HG02943 (cell line): ENCODE measurements at regions not wholly inside any gene's neighbourhood (a gene's known extent, or its start where the extent isn't known, plus 50 kb on each side); places are given as distances from the start of the nearest gene placed in this dataset.

Source experiments
- ATAC-seq: cut with Tn5 transposase; IDR thresholded peaks from one replicate; pipeline ENCODE4 v1.9.1; 2021; ENCODE audit warnings: mild to moderate bottlenecking, low read depth, moderate library complexity; ENCODE audit not compliant: unreplicated experiment

DNA sequence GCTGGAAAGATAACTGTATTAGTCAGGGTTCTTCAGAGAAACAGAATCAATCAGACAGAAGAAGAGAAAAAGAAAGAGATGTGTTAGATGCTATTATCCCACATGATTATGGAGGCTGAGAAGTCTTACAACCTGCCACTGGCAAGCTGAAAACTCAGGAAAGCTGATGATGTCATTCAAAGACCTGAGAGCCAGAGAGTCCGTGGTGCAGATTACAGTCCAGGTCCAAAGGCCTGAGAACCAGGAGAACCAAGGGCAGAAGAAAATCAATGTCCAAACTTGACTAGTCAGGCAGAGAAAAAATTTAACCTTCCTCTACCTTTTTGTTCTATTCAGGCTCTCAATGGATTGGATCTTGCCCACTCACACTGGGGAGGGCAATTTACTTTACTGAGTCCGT is 172.5 kb downstream of the QDPR start:
- ATAC-seq: no peak

DNA sequence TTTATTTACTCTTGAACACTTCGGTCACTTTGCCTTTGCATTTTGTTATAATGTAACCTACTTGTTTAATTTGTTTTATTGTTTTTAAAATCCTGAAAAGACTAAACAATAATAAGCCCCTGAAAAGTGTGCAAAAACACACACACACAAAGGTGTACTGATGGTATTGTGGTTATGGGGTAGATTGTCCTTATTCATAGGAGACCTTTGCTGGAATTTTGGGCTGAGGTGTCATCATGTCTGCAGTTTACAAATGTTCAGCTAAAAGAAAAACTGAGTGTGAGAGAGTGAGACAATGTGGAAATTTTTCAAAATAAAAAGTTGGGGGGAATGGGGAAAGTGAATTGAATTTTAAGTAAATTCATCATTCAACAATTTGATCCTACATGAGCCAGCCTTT is 174.9 kb downstream of the QDPR start:
- ATAC-seq: no peak

DNA sequence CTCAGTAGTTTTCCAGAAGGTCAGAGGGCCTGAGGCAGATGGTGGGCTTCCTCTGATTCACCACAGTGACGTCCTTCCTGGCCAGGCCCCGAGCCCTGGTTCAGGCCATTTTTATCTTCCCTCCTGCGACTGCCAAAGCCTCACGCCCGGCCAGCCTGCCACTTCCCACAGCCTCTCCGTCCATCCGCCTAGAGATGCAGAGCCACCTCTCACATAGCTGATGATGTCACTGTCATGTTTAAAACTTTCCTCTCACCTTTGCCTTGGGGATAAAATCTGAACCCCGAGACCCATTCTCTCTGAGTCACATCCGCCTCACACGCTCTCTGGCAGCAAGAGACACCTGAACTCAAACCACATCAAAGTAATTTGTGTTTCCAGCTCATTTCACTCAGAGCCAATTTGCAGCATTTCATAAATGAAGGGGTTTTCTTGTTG is 175.3 kb downstream of the QDPR start:
- ATAC-seq: peak; percentile 74

DNA sequence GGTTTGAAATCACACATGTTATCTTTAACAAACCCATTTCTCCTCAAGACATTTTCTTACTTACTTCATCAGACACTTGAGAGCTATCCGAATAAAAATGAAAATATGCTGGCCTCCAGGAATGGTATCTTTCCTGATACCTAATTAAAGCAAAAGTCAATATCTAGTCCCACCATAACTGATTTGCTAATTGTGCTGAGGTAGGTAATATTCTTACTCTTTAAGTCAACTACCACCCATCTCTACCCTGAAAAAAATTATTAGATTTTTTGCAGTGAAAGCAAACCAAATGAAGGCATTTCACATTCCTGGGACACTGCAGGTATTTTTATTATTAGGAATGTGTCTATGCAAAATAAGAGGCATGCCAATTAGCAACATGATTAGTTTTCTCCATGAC is 175.8 kb downstream of the QDPR start:
- no peak for ATAC-seq

DNA sequence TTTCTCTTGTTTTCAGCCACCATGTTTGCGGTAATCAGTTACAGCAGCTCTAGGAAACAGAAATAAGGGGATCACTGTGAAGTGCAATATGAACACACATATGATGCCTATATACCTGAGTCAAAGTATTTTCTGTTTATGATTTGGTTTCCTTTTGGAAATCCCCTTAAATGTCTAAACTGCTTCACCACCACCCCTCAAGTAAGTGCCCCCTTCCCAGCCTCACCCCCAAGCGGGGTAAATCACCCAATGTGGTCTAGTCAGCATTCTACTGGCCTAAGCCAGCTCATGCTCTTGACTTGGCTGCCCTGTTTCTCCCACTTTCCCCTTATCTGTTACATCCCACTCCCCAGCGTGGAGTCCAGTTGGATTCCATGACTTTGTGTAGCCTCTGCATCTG is 176.5 kb downstream of the QDPR start:
- no peak for ATAC-seq

DNA sequence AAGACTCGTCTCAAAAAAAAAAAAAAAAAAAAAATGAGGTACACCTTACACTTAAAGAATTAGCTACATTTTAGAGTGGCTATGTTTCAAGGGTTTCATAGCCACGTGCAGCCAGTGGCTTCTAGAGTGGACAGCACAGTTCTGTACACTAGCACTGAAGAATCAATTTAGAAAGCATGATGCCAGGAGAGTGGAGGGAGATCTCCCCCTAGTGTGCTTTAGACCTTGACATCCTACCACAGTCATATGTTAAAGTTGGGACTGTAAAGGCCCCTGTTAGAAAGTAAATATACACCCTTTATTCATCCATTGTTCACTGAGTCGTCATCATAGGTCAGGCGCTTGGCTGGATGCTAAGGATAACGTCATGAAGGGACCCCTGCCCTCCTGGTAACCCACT is 179.4 kb downstream of the QDPR start:
- ATAC-seq: no peak

DNA sequence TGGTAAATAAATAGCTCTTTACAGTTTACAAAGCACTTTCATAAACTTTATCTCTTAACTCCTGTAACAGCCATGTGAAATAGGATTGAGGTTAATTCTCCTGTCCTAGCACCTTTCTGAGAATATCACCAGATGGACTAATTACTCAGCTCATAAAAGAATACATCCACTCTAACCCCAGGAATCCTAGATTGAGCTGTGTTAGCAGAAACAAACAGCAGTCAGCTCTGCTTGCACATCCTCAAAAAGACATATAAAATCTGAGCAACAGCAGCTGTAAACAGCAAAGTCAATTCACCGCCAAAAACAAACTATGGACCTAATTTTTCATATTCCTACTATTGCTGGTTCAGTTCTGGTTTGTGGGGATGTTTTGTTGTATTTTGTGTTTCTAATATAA is 182.8 kb downstream of the QDPR start:
- ATAC-seq: no peak

DNA sequence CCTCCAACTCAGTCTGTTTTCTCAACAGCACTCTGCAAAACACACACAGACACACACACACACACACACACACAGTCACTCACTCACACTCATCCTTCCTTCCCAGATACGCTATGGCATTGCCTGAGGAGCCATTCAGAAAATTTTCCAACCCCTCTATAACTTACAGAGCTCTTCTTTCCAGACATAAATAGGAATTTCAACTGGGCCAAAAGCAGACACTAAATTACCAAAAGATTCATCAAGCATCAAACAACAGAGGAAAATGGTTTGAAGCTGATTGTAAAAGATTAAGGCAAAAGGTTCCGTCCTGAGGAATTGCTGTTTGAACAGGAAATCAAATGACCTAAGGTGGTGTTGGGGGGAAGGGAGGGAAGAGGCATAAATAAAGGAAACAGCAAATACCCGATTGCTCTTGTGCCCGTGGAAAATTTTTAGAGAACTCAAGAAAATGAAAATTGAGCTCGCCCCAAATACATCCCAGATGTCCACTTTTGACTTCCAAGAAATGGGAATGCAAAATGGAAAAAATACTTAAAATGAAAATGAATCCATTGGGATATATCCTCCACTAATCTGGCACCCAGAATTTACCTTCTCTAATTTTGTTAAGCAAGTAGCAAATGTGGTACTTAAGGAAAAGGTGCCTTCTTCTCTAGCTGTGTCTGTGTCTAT is 183.6 kb downstream of the QDPR start:
- ATAC-seq: no peak

DNA sequence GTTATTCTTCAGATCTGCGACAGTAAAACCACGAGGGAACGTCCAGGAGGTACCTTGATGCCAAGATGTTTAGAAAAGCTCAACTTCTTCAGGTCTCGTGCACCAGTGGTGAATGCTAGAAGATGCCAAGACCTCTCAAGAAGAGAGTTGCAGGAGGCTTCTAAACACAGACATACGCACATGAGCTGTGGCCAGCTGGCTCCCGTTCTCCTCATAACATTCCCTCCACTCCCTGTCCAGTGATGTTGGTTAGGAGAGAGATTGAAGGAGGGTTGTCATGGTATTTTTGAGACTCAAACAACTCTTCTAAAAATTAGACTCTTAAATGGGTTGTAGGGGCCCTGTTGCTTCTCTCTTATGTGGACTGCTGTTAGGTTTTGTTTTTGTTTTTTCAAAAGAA is 184.3 kb downstream of the QDPR start:
- ATAC-seq: no peak

DNA sequence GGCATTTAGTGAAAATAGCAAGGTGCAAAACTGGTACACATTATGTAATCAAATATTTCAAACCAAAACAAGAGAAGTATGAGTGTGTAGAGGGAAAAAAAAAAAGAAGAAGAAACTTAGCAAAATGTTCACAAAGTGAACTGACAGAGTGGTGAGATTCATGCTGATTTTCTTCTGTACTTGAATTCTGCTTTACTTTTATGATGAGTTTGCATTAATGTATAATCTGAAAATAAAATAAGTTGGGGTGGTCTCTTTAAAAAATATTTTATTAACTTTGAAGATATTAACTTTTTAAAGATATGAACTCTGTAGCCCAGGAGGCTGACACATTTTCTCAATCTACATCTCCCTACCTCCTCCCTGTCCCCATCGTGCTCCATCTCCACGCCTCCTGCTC is 185.1 kb downstream of the QDPR start:
- ATAC-seq: no peak

DNA sequence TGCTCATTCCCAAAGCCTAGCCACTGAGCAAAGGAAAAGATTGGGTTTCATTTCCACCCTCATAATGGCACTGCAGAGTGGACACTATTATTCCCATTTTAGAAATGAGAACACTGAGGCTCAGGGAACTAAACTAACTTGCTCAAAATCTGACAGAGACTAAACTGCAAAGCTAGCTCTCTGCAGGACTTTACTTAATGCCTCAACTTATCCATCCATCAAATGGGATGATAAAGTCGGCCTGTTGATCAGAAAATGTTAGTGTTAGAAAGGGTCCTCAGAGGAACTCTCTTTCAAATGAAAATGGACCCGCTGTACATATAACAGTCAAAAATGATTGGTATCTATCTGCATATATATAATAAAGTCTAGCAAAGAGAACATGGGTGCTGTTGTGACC is 186.8 kb downstream of the QDPR start:
- ATAC-seq: no peak

DNA sequence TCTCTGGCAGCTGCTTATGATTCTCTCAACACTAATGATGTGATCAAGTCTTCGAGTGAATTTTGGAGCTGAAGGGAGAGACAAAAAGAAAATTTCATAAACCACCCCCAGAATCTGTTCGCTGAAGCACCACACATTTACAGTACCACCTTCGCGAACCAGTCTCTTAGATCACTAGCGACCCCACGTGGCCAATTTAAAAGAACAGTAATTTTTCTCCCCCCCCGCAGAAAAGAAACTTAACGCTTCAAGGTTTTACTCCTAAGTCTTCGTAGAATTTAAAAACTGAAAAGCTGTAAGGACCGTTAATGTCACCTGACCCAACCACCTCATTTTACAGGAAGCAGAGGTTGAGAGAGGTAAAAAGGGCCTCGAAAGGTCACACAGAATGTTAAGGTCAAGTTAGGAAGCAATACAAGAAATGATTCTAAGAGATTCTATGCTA is 187.5 kb downstream of the QDPR start:
- no peak for ATAC-seq

DNA sequence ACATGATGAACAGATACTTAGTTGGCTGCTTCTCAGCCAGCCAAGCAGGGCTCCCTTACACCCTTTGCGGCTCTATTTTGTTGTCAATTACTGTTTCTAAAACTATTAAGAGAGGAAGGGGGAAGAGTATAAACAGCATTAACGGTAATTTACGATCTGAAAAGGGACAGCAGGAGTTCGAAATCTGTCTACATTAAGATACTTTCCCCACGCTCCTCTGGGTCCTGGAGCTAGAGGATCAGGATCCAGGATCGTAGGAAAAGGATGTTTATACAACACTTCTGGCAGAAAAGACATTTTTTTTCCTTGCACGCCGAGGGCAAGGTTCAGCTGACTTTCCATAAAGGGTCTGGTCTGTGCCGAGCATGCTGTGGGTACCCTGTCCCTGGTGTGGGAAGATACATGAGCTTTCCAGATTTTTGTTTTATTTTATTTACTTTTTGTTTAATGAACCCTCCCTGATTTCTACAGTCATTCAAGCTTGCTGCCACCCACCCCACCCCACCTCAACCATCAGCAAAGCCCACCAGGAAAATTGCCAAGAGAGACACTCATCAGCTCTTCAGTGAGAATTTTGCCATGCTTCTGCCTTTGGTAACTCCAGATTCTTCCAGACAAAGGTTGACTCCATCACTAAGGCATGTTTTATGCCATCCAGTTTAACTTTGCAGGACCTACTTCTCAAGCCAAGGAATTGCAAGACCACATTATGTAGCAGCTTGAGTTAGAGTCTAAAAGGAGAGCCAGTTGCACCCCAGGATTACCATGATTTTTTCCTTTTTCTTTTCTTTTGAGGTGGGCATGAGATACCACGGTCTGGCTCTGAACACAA is 188.1 kb downstream of the QDPR start:
- ATAC-seq: no peak

DNA sequence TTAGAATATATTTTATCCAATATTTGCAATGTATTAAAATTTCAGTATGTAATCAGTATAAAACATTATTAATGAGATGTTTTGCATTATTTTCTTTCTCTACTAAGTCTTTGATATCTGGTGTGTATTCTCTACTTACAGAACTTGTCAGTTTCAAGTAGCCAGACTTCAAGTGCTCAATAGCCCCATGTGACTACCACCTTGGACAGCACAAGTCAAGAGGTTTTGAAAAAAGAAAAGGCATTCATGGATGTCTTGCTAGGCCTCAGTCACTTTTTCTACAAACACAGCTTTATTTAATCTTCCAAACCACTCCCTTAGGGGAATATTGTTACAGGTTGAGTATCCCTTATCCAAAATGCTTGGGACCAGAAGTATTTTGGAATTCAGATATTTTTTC is 189.4 kb downstream of the QDPR start:
- ATAC-seq: no peak

DNA sequence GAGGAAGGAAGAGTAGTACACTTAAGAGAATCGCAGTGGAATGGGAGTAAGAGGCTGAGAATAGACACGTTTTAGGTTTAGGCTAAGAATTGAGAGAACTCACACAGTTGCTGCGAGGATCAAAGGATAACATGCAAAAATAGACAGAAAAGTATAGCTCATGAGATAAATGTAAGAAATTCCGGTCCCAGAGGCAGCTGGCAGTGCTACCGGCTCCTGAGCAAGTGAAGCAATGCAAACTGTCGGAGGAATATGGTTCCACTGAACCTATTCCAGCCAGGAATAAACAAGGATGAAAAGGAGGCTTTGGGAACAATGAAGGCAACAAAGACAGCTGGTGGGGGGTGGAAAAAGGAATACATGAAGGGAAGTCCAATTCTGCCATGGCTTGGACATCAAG is 191.8 kb downstream of the QDPR start:
- ATAC-seq: no peak

DNA sequence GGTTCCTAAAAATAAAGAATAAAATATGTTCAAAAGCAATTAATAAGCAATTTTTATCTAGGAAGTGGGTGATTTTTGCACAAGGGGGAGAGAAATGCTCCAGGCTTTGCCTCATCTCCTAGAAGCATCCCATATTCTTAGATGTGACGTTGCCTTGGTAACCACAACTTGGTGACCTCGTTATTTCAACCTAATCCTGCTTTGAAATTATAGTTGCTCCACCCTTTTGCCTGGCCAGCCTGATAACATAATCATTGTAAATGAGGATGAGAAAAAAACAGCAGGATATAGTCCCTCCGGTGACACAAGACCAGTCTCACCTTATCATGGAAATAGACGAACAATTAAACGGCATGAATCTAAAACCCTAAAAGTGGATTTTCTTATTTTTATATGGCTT is 194.4 kb downstream of the QDPR start:
- no peak for ATAC-seq

DNA sequence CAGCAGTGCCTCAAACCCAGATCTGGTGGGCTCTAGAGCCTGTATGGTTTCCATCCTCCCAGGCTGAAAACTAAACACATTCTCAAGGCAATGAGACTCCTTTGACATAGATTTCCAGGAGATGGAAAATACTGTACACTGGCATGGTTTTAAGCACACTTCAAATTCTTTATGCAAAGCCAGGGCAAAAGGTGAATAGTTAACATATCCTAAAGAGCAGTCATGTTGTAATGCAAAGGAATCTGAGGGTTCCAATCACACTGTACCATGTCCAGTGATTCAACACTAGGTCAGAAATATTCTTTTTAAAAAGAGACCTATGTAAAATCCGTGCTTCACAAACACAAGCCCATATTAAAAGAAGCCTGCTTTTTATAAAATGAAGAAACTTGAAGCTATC is 195.3 kb downstream of the QDPR start:
- ATAC-seq: no peak

DNA sequence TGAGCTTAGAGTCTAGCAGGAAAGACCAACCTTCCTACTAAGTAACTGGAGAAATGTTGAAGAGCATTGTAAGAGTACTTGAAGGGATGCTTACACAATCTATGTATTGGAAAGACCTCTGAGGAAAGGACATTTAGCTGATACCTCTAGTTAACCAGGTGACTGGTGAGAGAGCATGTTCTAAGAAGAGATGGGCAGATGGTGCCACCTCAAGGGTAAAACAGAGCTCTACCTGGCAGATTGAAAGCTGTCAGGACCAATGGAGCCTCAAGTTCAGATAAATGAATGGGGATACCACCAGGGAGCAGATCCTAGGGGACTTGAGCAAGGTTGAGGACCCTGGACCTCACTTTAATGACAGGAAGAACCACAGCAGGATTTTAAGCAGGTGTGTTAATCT is 196.4 kb downstream of the QDPR start:
- ATAC-seq: no peak

DNA sequence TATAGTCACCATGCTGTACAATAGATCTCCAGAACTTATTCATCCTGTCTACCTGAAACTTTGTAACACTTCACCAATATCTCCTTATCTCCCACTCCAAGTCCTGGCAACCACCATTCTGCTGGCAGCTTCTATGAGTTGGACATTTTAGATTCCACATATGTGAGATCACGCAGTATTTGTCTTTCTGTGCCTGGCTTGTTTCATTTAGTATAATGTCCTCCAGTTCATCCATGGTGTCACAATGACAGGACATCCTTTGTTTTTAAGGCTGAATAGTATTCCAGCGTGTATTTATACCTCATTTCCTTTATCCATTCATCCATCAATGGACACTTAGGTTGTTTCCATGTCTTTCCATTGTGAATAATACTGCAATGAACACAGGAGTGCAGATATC is 198.7 kb downstream of the QDPR start:
- no peak for ATAC-seq

DNA sequence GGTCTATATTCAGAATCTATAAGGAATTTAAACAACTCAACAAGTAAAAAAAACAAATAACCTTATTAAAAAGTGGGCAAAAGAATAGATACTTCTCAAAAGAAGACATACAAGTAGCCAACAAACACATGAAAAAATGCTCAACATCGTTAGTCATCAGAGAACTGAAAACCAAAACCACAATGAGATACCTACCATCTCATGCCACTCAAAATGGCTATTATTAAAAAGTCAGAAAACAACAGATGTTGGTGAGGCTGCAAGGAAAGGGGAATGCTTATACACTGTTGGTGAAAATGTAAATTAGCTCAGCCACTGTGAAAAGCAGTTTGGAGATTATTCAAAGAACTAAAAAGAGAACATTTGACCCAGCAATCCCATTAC is 201.6 kb downstream of the QDPR start:
- ATAC-seq: no peak

DNA sequence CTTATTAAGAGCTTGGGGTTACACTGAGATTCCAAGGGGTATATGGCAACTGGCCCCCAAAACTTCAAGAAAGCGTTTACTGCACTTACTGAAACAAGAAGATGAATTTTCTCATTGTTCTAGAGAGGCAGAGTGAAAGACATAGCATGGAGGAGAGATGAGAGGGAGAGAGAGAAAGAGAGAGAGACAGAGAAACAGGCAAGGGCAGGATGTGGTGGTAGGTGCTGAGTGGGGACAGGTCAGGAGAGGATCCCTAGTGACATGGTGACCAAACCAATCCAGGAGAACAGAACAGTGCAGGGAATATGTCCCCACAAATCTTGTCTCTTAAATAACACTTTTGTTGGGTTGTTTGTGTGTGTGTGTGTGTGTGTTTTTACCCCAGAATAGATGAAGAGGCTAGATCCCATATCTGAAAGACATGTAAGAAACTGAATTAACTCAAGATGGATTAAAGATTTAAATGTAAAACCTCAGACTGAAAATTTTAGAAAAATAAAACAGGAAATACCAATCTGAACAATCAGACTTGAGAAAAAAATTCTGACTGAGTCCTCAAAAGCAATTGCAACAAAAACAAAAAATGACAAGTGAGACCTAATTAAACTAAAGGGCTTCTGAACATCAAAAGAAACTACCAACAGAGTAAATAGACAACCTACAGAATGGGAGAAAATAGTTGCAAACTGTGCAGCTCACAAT is 202.2 kb downstream of the QDPR start:
- no peak for ATAC-seq

DNA sequence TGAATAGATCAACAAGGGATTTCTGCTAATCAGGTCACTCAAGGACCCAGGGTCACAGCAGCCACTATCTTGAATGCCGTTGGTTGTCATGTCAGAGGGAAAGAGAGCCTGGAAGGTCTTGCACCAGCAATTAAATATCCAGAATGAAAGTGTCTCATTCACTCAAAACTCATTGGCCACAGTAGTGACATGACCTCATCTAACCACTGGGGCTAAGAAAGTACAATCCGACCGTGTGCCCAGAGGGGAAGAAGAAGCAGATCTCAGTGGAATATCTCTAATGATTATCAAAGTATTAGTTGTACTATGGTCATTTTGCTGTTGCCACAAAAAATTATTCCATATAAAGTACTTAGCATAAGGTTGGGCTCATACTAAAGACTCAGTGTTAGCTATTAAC is 210.0 kb downstream of the QDPR start:
- no peak for ATAC-seq
